KMS-11 (cell line): ENCODE measurements at regions not wholly inside any gene's neighbourhood (a gene's known extent, or its start where the extent isn't known, plus 50 kb on each side); places are given as distances from the start of the nearest gene placed in this dataset.

ENCODE experiments used
- H2AFZ ChIP-seq: fragments of 200-600 bp; sonication (generic); 2 replicates; pipeline ENCODE4 v1.6.1; 2016; ENCODE audit warnings: antibody characterized with exemption, mixed run types, low read depth
- H3K27ac ChIP-seq: fragments of 200-600 bp; sonication (generic); 2 replicates; pipeline ENCODE4 v1.6.1; 2016; ENCODE audit warnings: mild to moderate bottlenecking, mixed run types
- H3K27me3 ChIP-seq: fragments of 200-600 bp; sonication (generic); 2 replicates; pipeline ENCODE4 v1.6.1; 2017; ENCODE audit warnings: mild to moderate bottlenecking, low read depth, mixed run types, moderate library complexity; ENCODE audit not compliant: insufficient read depth
- H3K36me3 ChIP-seq: fragments of 200-600 bp; sonication (generic); 2 replicates; pipeline ENCODE4 v1.6.1; 2017; ENCODE audit warnings: mild to moderate bottlenecking, mixed run types; ENCODE audit not compliant: insufficient read depth
- H3K4me1 ChIP-seq: fragments of 200-600 bp; sonication (generic); 2 replicates; pipeline ENCODE4 v1.6.1; 2016; ENCODE audit warnings: mild to moderate bottlenecking, low read depth, mixed run types; ENCODE audit not compliant: poor library complexity, severe bottlenecking
- H3K4me2 ChIP-seq: fragments of 200-600 bp; sonication (generic); 2 replicates; pipeline ENCODE4 v1.7.0; 2016; ENCODE audit warnings: mild to moderate bottlenecking, mixed run types
- H3K4me3 ChIP-seq: fragments of 200-600 bp; sonication (generic); IDR thresholded peaks from 2 replicates; pipeline ENCODE4 v1.6.1; 2017; ENCODE audit warnings: low read depth, low read length, mixed read lengths; ENCODE audit not compliant: insufficient read depth
- H3K79me2 ChIP-seq: fragments of 200-600 bp; sonication (generic); 2 replicates; pipeline ENCODE4 v1.6.1; 2016; ENCODE audit warnings: low read depth, mixed run types; ENCODE audit not compliant: insufficient read depth
- H3K9ac ChIP-seq: fragments of 200-600 bp; sonication (generic); 2 replicates; pipeline ENCODE4 v1.6.1; 2016; ENCODE audit warnings: mild to moderate bottlenecking, mixed run types
- H4K20me1 ChIP-seq: fragments of 200-600 bp; sonication (generic); 2 replicates; pipeline ENCODE4 v1.6.1; 2016; ENCODE audit warnings: mild to moderate bottlenecking, mixed run types; ENCODE audit not compliant: insufficient read depth
- TF ChIP-seq, protein P1 (sequence below): fragments of 200-600 bp; sonication (generic); conservative IDR thresholded peaks from 2 replicates; pipeline ENCODE4 v1.6.1; 2017; ENCODE audit warnings: low read depth, mild to moderate bottlenecking, antibody characterized with exemption, low read length, moderate library complexity, mixed read lengths

DNA sequence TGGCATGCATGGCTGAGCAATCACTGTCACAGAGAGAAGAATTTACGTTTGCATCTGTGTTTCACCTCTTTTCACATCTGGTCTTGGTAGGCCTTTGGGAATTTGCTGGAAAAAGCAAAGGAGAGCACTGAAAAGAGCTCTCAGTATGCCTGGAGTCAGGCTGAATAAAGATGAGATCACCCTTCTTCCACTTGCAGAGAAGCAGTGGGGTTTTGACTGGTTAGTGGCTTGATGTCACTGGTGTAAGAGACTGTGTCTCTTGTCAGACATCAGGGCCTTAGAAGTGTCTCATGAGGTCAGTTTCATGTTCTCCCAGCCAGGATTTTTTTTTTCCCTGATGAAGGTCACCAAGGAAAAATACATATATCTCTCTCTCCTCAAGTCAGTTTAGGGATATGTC lies 353.8 kb downstream of the INSIG2 start:
- no peak overlapping the region for H2AFZ ChIP-seq
- TF ChIP-seq, protein P1, sequence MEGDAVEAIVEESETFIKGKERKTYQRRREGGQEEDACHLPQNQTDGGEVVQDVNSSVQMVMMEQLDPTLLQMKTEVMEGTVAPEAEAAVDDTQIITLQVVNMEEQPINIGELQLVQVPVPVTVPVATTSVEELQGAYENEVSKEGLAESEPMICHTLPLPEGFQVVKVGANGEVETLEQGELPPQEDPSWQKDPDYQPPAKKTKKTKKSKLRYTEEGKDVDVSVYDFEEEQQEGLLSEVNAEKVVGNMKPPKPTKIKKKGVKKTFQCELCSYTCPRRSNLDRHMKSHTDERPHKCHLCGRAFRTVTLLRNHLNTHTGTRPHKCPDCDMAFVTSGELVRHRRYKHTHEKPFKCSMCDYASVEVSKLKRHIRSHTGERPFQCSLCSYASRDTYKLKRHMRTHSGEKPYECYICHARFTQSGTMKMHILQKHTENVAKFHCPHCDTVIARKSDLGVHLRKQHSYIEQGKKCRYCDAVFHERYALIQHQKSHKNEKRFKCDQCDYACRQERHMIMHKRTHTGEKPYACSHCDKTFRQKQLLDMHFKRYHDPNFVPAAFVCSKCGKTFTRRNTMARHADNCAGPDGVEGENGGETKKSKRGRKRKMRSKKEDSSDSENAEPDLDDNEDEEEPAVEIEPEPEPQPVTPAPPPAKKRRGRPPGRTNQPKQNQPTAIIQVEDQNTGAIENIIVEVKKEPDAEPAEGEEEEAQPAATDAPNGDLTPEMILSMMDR, result no peak
- no peaks in the 10 kb centered on the region for H3K36me3 ChIP-seq
- no peaks in the 10 kb centered on the region for H4K20me1 ChIP-seq
- no peak overlapping the region for H3K27ac ChIP-seq
- H3K4me3 ChIP-seq, result no peak overlapping the region
- H3K4me1 ChIP-seq, result no peaks in the 10 kb centered on the region
- H3K79me2 ChIP-seq, result no peaks in the 10 kb centered on the region
- H3K27me3 ChIP-seq, result no peaks in the 10 kb centered on the region
- no peak overlapping the region for H3K9ac ChIP-seq
- H3K4me2 ChIP-seq, result no peak overlapping the region

DNA sequence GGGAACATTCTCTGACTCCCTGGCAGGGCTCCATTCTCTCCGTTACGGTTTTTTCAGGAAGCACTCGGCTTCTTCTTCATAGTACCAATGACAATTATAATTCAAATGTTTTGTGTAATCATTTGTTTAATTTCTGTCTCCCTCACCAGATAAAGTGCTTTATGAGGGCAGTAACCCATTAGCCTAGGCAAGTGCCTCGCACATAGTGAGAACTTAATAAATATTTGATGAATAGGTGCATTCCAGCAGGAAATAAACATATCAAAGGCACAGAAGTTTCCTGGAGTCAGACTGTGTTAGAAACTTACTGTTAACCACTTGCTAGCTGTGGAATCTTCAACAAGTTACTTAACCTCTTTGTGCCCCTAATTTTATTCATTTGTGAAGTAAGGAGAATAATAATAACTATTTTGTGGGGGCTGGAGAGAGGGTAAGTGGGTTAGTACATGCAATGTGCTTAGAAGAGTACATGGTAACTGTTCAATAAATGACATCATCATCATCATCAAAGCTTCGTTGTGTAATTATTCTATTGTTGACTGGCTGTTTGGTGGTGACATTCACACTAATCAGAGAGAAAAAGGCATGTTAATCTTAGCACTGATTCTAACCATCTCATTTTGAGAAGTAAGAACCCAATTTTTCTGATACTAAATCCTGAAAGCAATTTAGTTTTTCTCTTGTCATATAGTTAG lies 352.3 kb downstream of the INSIG2 start:
- H3K79me2 ChIP-seq, result no peaks in the 10 kb centered on the region
- no peaks in the 10 kb centered on the region for H4K20me1 ChIP-seq
- TF ChIP-seq, protein P1, result no peak
- no peaks in the 10 kb centered on the region for H3K36me3 ChIP-seq
- no peaks in the 10 kb centered on the region for H3K27me3 ChIP-seq
- no peak overlapping the region for H2AFZ ChIP-seq
- no peak overlapping the region for H3K4me3 ChIP-seq
- no peak overlapping the region for H3K9ac ChIP-seq
- no peak overlapping the region for H3K4me2 ChIP-seq
- no peaks in the 10 kb centered on the region for H3K4me1 ChIP-seq
- H3K27ac ChIP-seq, result no peak overlapping the region

DNA sequence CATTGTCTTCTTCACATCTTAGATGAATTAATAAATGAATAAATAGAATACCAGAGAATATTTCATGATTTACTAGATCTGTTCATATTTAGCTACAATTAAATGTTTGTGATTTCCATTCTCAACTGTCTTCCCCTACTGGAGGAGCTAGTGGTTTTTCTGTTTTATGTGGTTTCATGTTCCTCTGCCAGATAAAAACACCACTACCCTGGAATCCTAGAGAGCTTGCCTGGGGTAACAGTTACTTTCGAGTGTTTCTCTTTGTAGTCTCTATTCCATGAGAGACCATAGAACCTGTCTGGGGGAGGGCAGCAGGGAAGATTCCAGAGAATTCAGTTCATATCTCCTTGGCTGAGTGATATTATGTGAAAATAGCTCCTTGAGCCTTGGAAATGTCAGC lies 349.2 kb downstream of the INSIG2 start:
- Histone ChIP-seq H3K36me3 (no peaks in the 10 kb centered on the region), H3K27me3 (no peaks in the 10 kb centered on the region), H3K4me2 (no peak overlapping the region), H3K4me1 (no peaks in the 10 kb centered on the region), H2AFZ (no peak overlapping the region), H3K79me2 (no peaks in the 10 kb centered on the region), H3K4me3 (no peak overlapping the region), H3K27ac (no peak overlapping the region), H3K9ac (no peak overlapping the region), H4K20me1 (no peaks in the 10 kb centered on the region)
- TF ChIP-seq, protein P1, result no peak

DNA sequence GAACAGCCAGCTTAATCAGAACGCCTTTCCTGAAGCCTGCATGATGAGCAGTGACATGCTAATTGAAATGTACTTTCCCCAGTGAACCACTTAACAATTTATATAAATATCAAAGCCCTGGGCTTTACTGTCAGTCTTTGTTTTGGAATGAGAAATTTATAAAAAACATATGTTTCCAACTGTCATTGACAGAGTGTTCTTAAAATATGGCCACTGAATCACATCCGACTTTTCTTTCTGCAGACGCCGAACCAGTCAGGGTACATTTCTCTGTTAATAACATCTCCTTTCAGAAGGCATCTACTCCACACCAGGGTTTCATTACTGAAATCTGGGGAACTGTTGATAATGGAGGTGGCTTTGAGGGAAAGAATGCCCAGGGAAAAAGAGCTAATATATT lies 343.7 kb downstream of the INSIG2 start:
- TF ChIP-seq, protein P1, result no peak
- H3K27ac ChIP-seq, result no peak overlapping the region
- H3K4me3 ChIP-seq, result no peak overlapping the region
- no peak overlapping the region for H2AFZ ChIP-seq
- H3K36me3 ChIP-seq, result no peaks in the 10 kb centered on the region
- no peaks in the 10 kb centered on the region for H4K20me1 ChIP-seq
- no peak overlapping the region for H3K4me2 ChIP-seq
- H3K27me3 ChIP-seq, result no peaks in the 10 kb centered on the region
- H3K79me2 ChIP-seq, result no peaks in the 10 kb centered on the region
- H3K9ac ChIP-seq, result no peak overlapping the region
- H3K4me1 ChIP-seq, result no peaks in the 10 kb centered on the region
